GM20000 (cell line): ENCODE measurements at regions not wholly inside any gene's neighbourhood (a gene's known extent, or its start where the extent isn't known, plus 50 kb on each side); places are given as distances from the start of the nearest gene placed in this dataset.

Experiments
- DNase-seq: peaks from one replicate; pipeline ENCODE4 v3.0.0; 2012; ENCODE audit warnings: low spot score
- TF ChIP-seq, protein P1 (sequence below): IDR thresholded peaks from 2 replicates; pipeline ENCODE4 v1.5.1; 2012; ENCODE audit warnings: mild to moderate bottlenecking, control low read depth; ENCODE audit errors: extremely low read depth, missing control alignments

DNA sequence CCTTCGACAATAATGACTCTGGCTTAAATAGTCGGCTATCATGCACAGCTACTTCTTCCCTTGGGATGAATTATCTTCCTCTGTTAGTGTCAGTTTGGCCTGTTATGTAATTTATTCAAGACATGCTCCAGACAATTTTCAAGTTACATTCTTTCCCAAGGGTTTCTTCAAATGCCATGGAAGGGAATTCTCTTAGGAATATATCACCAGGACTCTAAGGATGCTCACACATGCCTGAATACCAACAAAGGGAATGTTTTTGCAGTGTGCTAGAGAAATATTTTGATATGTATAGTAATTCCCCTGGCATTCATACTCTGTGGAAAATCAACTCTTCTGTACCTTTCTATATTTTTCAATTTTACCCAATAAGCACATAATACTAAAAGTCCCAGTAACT lies 286.0 kb upstream of the KYNU start:
- TF ChIP-seq, protein P1, sequence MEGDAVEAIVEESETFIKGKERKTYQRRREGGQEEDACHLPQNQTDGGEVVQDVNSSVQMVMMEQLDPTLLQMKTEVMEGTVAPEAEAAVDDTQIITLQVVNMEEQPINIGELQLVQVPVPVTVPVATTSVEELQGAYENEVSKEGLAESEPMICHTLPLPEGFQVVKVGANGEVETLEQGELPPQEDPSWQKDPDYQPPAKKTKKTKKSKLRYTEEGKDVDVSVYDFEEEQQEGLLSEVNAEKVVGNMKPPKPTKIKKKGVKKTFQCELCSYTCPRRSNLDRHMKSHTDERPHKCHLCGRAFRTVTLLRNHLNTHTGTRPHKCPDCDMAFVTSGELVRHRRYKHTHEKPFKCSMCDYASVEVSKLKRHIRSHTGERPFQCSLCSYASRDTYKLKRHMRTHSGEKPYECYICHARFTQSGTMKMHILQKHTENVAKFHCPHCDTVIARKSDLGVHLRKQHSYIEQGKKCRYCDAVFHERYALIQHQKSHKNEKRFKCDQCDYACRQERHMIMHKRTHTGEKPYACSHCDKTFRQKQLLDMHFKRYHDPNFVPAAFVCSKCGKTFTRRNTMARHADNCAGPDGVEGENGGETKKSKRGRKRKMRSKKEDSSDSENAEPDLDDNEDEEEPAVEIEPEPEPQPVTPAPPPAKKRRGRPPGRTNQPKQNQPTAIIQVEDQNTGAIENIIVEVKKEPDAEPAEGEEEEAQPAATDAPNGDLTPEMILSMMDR: no peak
- no peak for DNase-seq

GRCh38 chr2:142588269-142588668 lies 289.2 kb upstream of the KYNU start:
- DNase-seq: no peak

GRCh38 chr2:142586693-142587580 lies 290.5 kb upstream of the KYNU start:
- DNase-seq: no peak
- TF ChIP-seq, protein P1: no peak

More at GRCh38 chr2:142588269-142588668, 289.2 kb upstream of the KYNU start:
- TF ChIP-seq, protein P1: no peak

GRCh38 chr2:142585785-142586184 lies 291.7 kb upstream of the KYNU start:
- TF ChIP-seq, protein P1: no peak
- peak; percentile 6 for DNase-seq

DNA sequence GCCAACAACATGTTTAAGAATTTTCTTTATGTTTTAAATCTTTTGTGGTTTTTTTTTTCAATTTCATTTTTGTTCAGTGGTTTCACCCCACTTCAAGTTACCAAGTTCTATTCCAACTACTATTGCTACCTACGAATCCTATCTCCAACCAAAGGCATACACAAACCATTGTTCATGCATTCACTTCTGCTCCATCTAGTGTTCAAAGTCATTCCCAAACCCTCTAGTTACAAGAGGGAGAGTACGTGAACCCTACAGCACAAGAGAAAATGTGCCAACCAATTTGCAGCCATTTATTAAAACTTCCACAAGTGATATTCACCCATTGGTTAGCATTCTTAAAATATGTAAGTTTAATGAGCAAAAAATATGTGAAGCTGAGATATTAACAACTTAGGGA lies 295.1 kb upstream of the KYNU start:
- DNase-seq: no peak
- TF ChIP-seq, protein P1: no peak

- TF ChIP-seq, protein P1: no peak
- no peak for DNase-seq
Measured at GRCh38 chr2:142581491-142581890, 296.0 kb upstream of the KYNU start.

DNA sequence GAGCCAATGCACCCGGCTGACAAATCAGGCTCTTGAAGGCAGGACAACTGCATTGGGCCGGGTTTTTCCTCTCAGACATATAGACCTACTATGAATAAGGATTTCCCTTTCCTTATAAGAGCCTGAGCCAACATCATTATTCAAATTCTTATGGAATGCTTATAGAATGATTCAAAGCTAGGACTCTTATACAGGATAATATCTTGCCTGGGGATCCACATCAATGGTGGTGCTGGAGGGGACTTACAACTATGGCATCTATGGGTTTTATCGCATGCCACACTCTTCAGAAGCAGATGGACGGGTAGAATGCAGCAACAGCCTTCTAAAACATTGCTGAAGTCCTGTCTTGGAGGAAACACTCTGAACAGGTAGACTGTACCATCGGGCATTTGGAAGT lies 296.8 kb upstream of the KYNU start:
- TF ChIP-seq, protein P1: no peak
- DNase-seq: no peak
